ENCODE measurements at regions not wholly inside any gene's neighbourhood (a gene's known extent, or its start where the extent isn't known, plus 50 kb on each side); places are given as distances from the start of the nearest gene placed in this dataset.
"Not testable (repeated sequence)": the region's sequence is repeated elsewhere in the genome, so short reads cannot be mapped to it uniquely, and the experiment has no call there.

- Histone ChIP-seq H3K27me3 (ENCODE audit: control insufficient read depth, insufficient read depth, low read length) (no peaks in the 10 kb centered on the region), H3K27ac (ENCODE audit: insufficient read depth, low read length, poor library complexity, severe bottlenecking) (no peak overlapping the region), H3K9me3 (ENCODE audit: control insufficient read depth in 2 of 2, low read length in 2 of 2) (no peaks in the 10 kb centered on the region), H3K36me3 (ENCODE audit: control insufficient read depth, insufficient read depth, low read length) (peaks cover 13% of the 10 kb centered on the region), H3K4me1 (ENCODE audit: control insufficient read depth, insufficient read depth, low read length, poor library complexity, severe bottlenecking) (peaks cover 35% of the 10 kb centered on the region), H3K4me3 (ENCODE audit: low read depth, low read length) (peak overlapping the region; percentile 28)
- Mint-ChIP-seq H3K9me3 (no peaks in the 10 kb centered on the region), H3K36me3 (peaks cover 23% of the 10 kb centered on the region), H3K27ac (peak overlapping the region in 2 of 3 donors; percentile 37 to 64), H3K4me3 (peak overlapping the region in 1 of 4 donors; percentile 5), H3K4me1 (peaks cover 33 to 87% (median 72%) of the 10 kb centered on the region in 4 donors), H3K27me3 (no peaks in the 10 kb centered on the region)
- ATAC-seq (ENCODE audit: low read depth in 2 of 2) (no peak), DNase-seq (no peak)
Observed at GRCh38 chr6:144361016-144361415, 75.9 kb downstream of the UTRN start.

- no peak overlapping the region for H3K4me3 ChIP-seq (ENCODE audit: low read depth, low read length)
- Mint-ChIP-seq H3K27me3 (no peaks in the 10 kb centered on the region), H3K27ac (peak overlapping the region in 2 of 3 donors; percentile 50 to 60), H3K4me1 (peaks cover 31 to 85% (median 69%) of the 10 kb centered on the region in 4 donors), H3K9me3 (no peaks in the 10 kb centered on the region), H3K4me3 (peak overlapping the region in 2 of 4 donors; percentile 23 to 48), H3K36me3 (peaks cover 27% of the 10 kb centered on the region)
- DNase-seq (no peak), ATAC-seq (ENCODE audit: low read depth in 2 of 2) (no peak)
- H3K9me3 ChIP-seq (ENCODE audit: control insufficient read depth in 2 of 2, low read length in 2 of 2): no peaks in the 10 kb centered on the region
- peaks cover 23% of the 10 kb centered on the region for H3K4me1 ChIP-seq (ENCODE audit: control insufficient read depth, insufficient read depth, low read length, poor library complexity, severe bottlenecking)
- H3K27ac ChIP-seq (ENCODE audit: insufficient read depth, low read length, poor library complexity, severe bottlenecking): no peak overlapping the region
- H3K27me3 ChIP-seq (ENCODE audit: control insufficient read depth, insufficient read depth, low read length): no peaks in the 10 kb centered on the region
- peaks cover 18% of the 10 kb centered on the region for H3K36me3 ChIP-seq (ENCODE audit: control insufficient read depth, insufficient read depth, low read length)
Observed at GRCh38 chr6:144362042-144363018, 77.2 kb downstream of the UTRN start.

- H3K27me3 ChIP-seq (ENCODE audit: control insufficient read depth, insufficient read depth, low read length): no peaks in the 10 kb centered on the region
- H3K27ac Mint-ChIP-seq: peak overlapping the region in 2 of 3 donors; percentile 39 to 62
- H3K27me3 Mint-ChIP-seq: no peaks in the 10 kb centered on the region
- H3K36me3 ChIP-seq (ENCODE audit: control insufficient read depth, insufficient read depth, low read length): peaks cover 18% of the 10 kb centered on the region
- H3K36me3 Mint-ChIP-seq: peaks cover 23% of the 10 kb centered on the region
- H3K27ac ChIP-seq (ENCODE audit: insufficient read depth, low read length, poor library complexity, severe bottlenecking): no peak overlapping the region
- H3K4me3 ChIP-seq (ENCODE audit: low read depth, low read length): no peak overlapping the region
- peak overlapping the region in 2 of 4 donors; percentile 13 for H3K4me3 Mint-ChIP-seq
- peaks cover 26 to 77% (median 63%) of the 10 kb centered on the region in 4 donors for H3K4me1 Mint-ChIP-seq
- DNase-seq (no peak), ATAC-seq (ENCODE audit: low read depth in 2 of 2) (no peak)
- no peaks in the 10 kb centered on the region for H3K9me3 ChIP-seq (ENCODE audit: control insufficient read depth in 2 of 2, low read length in 2 of 2)
- no peaks in the 10 kb centered on the region for H3K9me3 Mint-ChIP-seq
- peaks cover 18% of the 10 kb centered on the region for H3K4me1 ChIP-seq (ENCODE audit: control insufficient read depth, insufficient read depth, low read length, poor library complexity, severe bottlenecking)
Observed at GRCh38 chr6:144364208-144364720, 79.1 kb downstream of the UTRN start.

- no peak for ATAC-seq (ENCODE audit: low read depth in 2 of 2)
- Mint-ChIP-seq H3K4me1 (peaks cover 26 to 76% (median 66%) of the 10 kb centered on the region in 4 donors), H3K4me3 (peak overlapping the region in 2 of 4 donors; percentile 13), H3K27me3 (no peaks in the 10 kb centered on the region), H3K27ac (peak overlapping the region in 1 of 3 donors; percentile 39), H3K36me3 (peaks cover 27% of the 10 kb centered on the region), H3K9me3 (no peaks in the 10 kb centered on the region)
- peaks cover 18% of the 10 kb centered on the region for H3K4me1 ChIP-seq (ENCODE audit: control insufficient read depth, insufficient read depth, low read length, poor library complexity, severe bottlenecking)
- H3K27me3 ChIP-seq (ENCODE audit: control insufficient read depth, insufficient read depth, low read length): no peaks in the 10 kb centered on the region
- H3K27ac ChIP-seq (ENCODE audit: insufficient read depth, low read length, poor library complexity, severe bottlenecking): no peak overlapping the region
- DNase-seq: no peak
- peaks cover 22% of the 10 kb centered on the region for H3K36me3 ChIP-seq (ENCODE audit: control insufficient read depth, insufficient read depth, low read length)
- H3K9me3 ChIP-seq (ENCODE audit: control insufficient read depth in 2 of 2, low read length in 2 of 2): no peaks in the 10 kb centered on the region
- peak overlapping the region; percentile 3 for H3K4me3 ChIP-seq (ENCODE audit: low read depth, low read length)
Observed at GRCh38 chr6:144364782-144365181, 79.6 kb downstream of the UTRN start.

- ATAC-seq (ENCODE audit: low read depth in 2 of 2): no peak
- Histone ChIP-seq H3K4me1 (ENCODE audit: control insufficient read depth, insufficient read depth, low read length, poor library complexity, severe bottlenecking) (peaks cover 16% of the 10 kb centered on the region), H3K27ac (ENCODE audit: insufficient read depth, low read length, poor library complexity, severe bottlenecking) (no peak overlapping the region), H3K27me3 (ENCODE audit: control insufficient read depth, insufficient read depth, low read length) (no peaks in the 10 kb centered on the region), H3K4me3 (ENCODE audit: low read depth, low read length) (no peak overlapping the region), H3K36me3 (ENCODE audit: control insufficient read depth, insufficient read depth, low read length) (peaks cover 26% of the 10 kb centered on the region), H3K9me3 (ENCODE audit: control insufficient read depth in 2 of 2, low read length in 2 of 2) (no peaks in the 10 kb centered on the region)
- Mint-ChIP-seq H3K36me3 (peaks cover 30% of the 10 kb centered on the region), H3K27me3 (no peaks in the 10 kb centered on the region), H3K4me3 (peak overlapping the region in 1 of 4 donors; percentile 0), H3K27ac (no peak overlapping the region), H3K9me3 (no peaks in the 10 kb centered on the region), H3K4me1 (peaks cover 26 to 76% (median 66%) of the 10 kb centered on the region in 4 donors)
- DNase-seq: no peak
Observed at GRCh38 chr6:144365271-144365670, 80.1 kb downstream of the UTRN start.

GRCh38 chr6:144369696-144370095, 84.6 kb downstream of the UTRN start:
- not testable (repeated sequence) for DNase-seq; H3K27ac ChIP-seq (ENCODE audit: insufficient read depth, low read length, poor library complexity, severe bottlenecking); H3K9me3 Mint-ChIP-seq; H3K4me3 Mint-ChIP-seq; H3K27me3 Mint-ChIP-seq; H3K9me3 ChIP-seq (ENCODE audit: control insufficient read depth in 2 of 2, low read length in 2 of 2); H3K4me3 ChIP-seq (ENCODE audit: low read depth, low read length); ATAC-seq (ENCODE audit: low read depth in 2 of 2); H3K4me1 ChIP-seq (ENCODE audit: control insufficient read depth, insufficient read depth, low read length, poor library complexity, severe bottlenecking); H3K27me3 ChIP-seq (ENCODE audit: control insufficient read depth, insufficient read depth, low read length)
- H3K36me3 ChIP-seq (ENCODE audit: control insufficient read depth, insufficient read depth, low read length): peaks cover 24% of the 10 kb centered on the region
- peak overlapping the region in 1 of 3 donors; percentile 20 for H3K27ac Mint-ChIP-seq
- H3K4me1 Mint-ChIP-seq: peaks cover 21 to 62% (median 47%) of the 10 kb centered on the region in 4 donors
- H3K36me3 Mint-ChIP-seq: peaks cover 39% of the 10 kb centered on the region

- no peak for DNase-seq
- H3K9me3 Mint-ChIP-seq: peaks cover 0 to 1% (median 0%) of the 10 kb centered on the region in 7 donors
- H3K9me3 ChIP-seq (ENCODE audit: control insufficient read depth in 2 of 2, low read length in 2 of 2): no peaks in the 10 kb centered on the region
- H3K36me3 Mint-ChIP-seq: peaks cover 26% of the 10 kb centered on the region
- no peak overlapping the region for H3K4me3 ChIP-seq (ENCODE audit: low read depth, low read length)
- peaks cover 1% of the 10 kb centered on the region for H3K4me1 ChIP-seq (ENCODE audit: control insufficient read depth, insufficient read depth, low read length, poor library complexity, severe bottlenecking)
- H3K36me3 ChIP-seq (ENCODE audit: control insufficient read depth, insufficient read depth, low read length): peaks cover 15% of the 10 kb centered on the region
- H3K4me1 Mint-ChIP-seq: peaks cover 18 to 52% (median 41%) of the 10 kb centered on the region in 4 donors
- H3K27me3 ChIP-seq (ENCODE audit: control insufficient read depth, insufficient read depth, low read length): no peaks in the 10 kb centered on the region
- H3K27me3 Mint-ChIP-seq: no peaks in the 10 kb centered on the region
- no peak overlapping the region for H3K4me3 Mint-ChIP-seq
- ATAC-seq (ENCODE audit: low read depth in 2 of 2): no peak
- H3K27ac ChIP-seq (ENCODE audit: insufficient read depth, low read length, poor library complexity, severe bottlenecking): no peak overlapping the region
- H3K27ac Mint-ChIP-seq: peak overlapping the region in 1 of 3 donors; percentile 56
Observed at GRCh38 chr6:144372116-144372515, 87.0 kb downstream of the UTRN start.
